Small intestine (tissue), 7 donors: ENCODE measurements at regions not wholly inside any gene's neighbourhood (a gene's known extent, or its start where the extent isn't known, plus 50 kb on each side); places are given as distances from the start of the nearest gene placed in this dataset.
"Not testable (repeated sequence)": the region's sequence is repeated elsewhere in the genome, so short reads cannot be mapped to it uniquely, and the experiment has no call there.

Experiments used
- DNase-seq, 2 donors: peaks; one replicate each; pipeline versions ENCODE4 v3.0.0 to v3.0.0-alpha.2; 2013
- FAIRE-seq: peaks from 2 replicates; lab custom pipeline; 2012; peaks lifted over from hg19 to GRCh38; lab: Jason Lieb, UNC
- H3K27ac ChIP-seq, 3 donors: one replicate each; pipeline ENCODE4 v1.5.1; 2013; ENCODE audit warnings: low read length in 2 of 3, mild to moderate bottlenecking in 2 of 3, control low read depth in 1 of 3, inconsistent platforms in 1 of 3, low read depth in 1 of 3, moderate library complexity in 1 of 3
- H3K27me3 ChIP-seq, 3 donors: one replicate each; pipeline ENCODE4 v1.6.1; 2013; ENCODE audit warnings: low read length in 3 of 3, inconsistent platforms in 1 of 3; ENCODE audit not compliant: control insufficient read depth in 3 of 3, insufficient read depth in 3 of 3
- H3K36me3 ChIP-seq, 3 donors: one replicate each; pipeline ENCODE4 v1.6.1; 2013; ENCODE audit warnings: low read length in 3 of 3, inconsistent platforms in 1 of 3, low read depth in 1 of 3, mild to moderate bottlenecking in 1 of 3, moderate library complexity in 1 of 3; ENCODE audit not compliant: control insufficient read depth in 3 of 3, insufficient read depth in 2 of 3
- H3K4me1 ChIP-seq, 3 donors: one replicate each; pipeline ENCODE4 v1.6.1; 2013; ENCODE audit warnings: low read length in 2 of 3, inconsistent platforms in 1 of 3, low read depth in 1 of 3, mild to moderate bottlenecking in 1 of 3, moderate library complexity in 1 of 3; ENCODE audit not compliant: control insufficient read depth in 3 of 3, insufficient read depth in 2 of 3
- H3K4me3 ChIP-seq, 3 donors: one replicate each; pipeline ENCODE4 v1.5.1; 2013; ENCODE audit warnings: low read length in 3 of 3, control low read depth in 1 of 3, inconsistent platforms in 1 of 3, low read depth in 1 of 3, mild to moderate bottlenecking in 1 of 3, moderate library complexity in 1 of 3
- H3K9me3 ChIP-seq, 2 donors: one replicate each; pipeline ENCODE4 v1.6.1; 2013; ENCODE audit warnings: low read depth in 1 of 2, low read length in 1 of 2; ENCODE audit not compliant: control insufficient read depth in 2 of 2, insufficient read depth in 1 of 2
- WGBS, 3 donors: extraction: QIAGEN DNeasy Blood & Tissue Kit; methylation state at CpG; one replicate each; pipeline ENCODE4 v1.1.7; 2013; 5-methylcytosine and 5-hydroxymethylcytosine counted together
- donor health status: healthy with polysubstance abuse.
- donor health status: control.
- donor health status: control.
- donor health status: Bipolar disorder and iron deficiency.
- donor health status: healthy.

GRCh38 chr2:64922482-64923384 lies 66.5 kb upstream of the SLC1A4 start:
- WGBS, 3 donors = 88 to 93% (median 92%) methylated on average over 14 of the region's 14 CpGs
- no peaks in the 10 kb centered on the region for H3K4me1 ChIP-seq
- no peak overlapping the region for H3K27ac ChIP-seq
- H3K9me3 ChIP-seq = peaks cover 0 to 9% of the 10 kb centered on the region in 2 donors
- no peaks in the 10 kb centered on the region for H3K36me3 ChIP-seq
- no peak overlapping the region for H3K4me3 ChIP-seq
- FAIRE-seq (no peak), DNase-seq (no peak)
- no peaks in the 10 kb centered on the region for H3K27me3 ChIP-seq

- Histone ChIP-seq H3K27me3 (no peaks in the 10 kb centered on the region), H3K4me3 (no peak overlapping the region), H3K9me3 (peaks cover 0 to 9% of the 10 kb centered on the region in 2 donors), H3K27ac (no peak overlapping the region), H3K4me1 (no peaks in the 10 kb centered on the region), H3K36me3 (no peaks in the 10 kb centered on the region)
- FAIRE-seq (no peak), DNase-seq (no peak)
- WGBS, 3 donors = 84 to 86% (median 86%) methylated on average over 2 of the region's 2 CpGs
Measured at GRCh38 chr2:64923385-64923710, 65.9 kb upstream of the SLC1A4 start.

DNA sequence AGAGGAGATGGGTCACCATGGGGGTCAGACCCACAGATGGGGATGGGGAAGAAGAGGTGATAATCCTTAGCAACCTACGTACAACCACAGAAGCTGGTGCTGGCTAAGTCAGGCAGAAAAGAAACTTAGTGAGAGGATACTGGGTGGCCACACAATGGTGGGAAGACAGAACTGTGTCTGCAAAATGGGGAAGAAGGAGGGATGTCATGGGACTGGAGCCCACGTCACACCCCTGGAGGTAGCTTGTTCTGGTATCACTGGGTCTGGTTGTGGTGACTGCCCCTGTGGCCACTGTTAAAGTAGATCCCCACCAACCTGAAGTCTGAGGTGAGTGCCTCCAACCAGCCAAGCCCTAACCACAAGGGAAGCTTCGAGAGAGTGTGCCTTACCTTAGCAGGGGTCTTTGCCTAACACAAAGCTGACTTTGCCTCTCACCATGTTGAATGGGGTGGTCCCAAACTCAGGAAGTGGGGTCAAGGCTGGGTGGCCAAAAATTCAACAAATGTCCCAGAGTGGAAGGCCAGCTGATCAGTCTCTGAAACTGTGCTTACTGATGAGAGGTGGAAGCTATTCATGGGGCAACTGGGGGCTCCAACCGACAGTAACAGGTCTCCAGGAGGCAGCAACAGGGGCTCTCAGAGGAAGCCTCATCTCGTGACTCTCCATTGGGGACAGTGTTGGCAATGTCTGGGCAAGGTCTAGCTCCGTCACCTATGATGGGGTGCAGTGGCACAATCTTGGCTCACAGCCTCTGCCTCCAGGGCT lies 64.8 kb upstream of the SLC1A4 start:
- no peak overlapping the region for H3K27ac ChIP-seq
- FAIRE-seq = no peak
- no peaks in the 10 kb centered on the region for H3K4me1 ChIP-seq

DNA sequence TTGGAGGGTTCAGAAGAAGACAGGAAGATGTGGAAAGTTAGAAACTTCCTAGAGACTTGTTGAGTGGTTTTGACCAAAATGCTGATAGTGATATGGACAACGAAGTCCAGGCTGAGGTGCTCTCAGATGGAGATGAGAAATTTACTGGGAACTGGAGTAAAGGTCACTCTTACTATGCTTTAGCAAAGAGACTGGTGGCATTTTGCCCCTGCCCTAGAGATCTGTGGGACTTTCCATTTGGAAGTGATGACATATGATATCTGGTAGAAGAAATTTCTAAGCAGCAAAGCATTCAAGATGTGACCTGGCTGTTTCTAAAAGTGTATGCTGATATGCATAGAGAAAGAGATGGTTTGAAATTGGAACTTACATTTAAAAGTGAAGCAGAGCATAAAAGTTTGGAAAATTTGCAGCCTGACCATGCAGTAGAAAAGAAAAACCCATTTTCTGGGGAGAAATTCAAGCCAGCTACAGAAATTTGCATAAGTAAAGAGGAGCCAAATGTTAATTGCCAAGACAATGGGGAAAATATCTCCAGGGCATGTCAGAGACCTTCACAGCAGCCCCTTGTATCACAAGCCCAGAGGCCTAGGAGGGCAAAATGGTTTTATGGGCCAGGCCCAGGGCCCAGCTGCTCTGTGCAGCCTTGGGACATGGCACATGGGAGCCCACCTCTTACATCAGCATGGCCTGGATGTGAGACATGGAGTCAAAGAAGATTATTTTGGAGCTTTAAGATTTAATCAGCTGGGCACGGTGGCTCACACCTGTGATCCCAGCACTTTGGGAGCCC lies 63.1 kb upstream of the SLC1A4 start:
- WGBS, 3 donors = 87 to 91% (median 90%) methylated on average over 2 of the region's 2 CpGs
- not testable (repeated sequence) for H3K27me3 ChIP-seq, H3K27ac ChIP-seq, H3K4me1 ChIP-seq, H3K36me3 ChIP-seq, DNase-seq, H3K4me3 ChIP-seq, H3K9me3 ChIP-seq, FAIRE-seq

More for the DNA sequence above, 64.8 kb upstream of the SLC1A4 start:
- H3K36me3 ChIP-seq = no peaks in the 10 kb centered on the region
- peaks cover 0 to 4% of the 10 kb centered on the region in 2 donors for H3K9me3 ChIP-seq
- H3K27me3 ChIP-seq = no peaks in the 10 kb centered on the region
- H3K4me3 ChIP-seq = no peak overlapping the region
- WGBS, 3 donors = 86 to 91% (median 88%) methylated on average over 5 to 6 of the region's 6 CpGs
- no peak for DNase-seq

DNA sequence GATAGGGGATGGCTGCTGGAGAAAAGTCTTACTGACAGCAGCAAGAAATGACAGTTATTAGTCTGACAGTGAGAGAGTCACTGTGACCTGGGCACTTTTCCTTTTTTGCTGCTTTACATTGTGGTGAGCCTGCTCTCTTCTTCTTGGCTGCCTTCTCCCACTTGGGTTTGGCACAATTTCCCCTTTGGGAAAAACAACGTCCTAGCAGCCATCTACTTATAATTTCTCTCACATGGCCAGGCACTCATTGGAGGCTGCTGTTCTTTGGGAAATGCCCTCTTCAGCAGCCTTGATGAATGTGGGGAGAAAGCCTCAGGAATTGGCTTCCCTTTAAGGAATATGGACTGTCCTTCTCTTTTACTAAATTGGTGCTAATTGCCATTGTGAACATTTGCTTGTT lies 60.4 kb upstream of the SLC1A4 start:
- 36 to 79% (median 59%) methylated on average over 1 of the region's 1 CpG for WGBS, 3 donors
- H3K27me3 ChIP-seq = peaks cover 0 to 11% (median 0%) of the 10 kb centered on the region in 3 donors
- no peak overlapping the region for H3K27ac ChIP-seq
- DNase-seq (no peak), FAIRE-seq (no peak)
- H3K9me3 ChIP-seq = peaks cover 0 to 4% of the 10 kb centered on the region in 2 donors
- H3K36me3 ChIP-seq = no peaks in the 10 kb centered on the region
- H3K4me1 ChIP-seq = no peaks in the 10 kb centered on the region
- H3K4me3 ChIP-seq = no peak overlapping the region

GRCh38 chr2:64929333-64929732 lies 59.9 kb upstream of the SLC1A4 start:
- 76 to 91% (median 91%) methylated on average over 1 of the region's 1 CpG for WGBS, 3 donors
- no peaks in the 10 kb centered on the region for H3K36me3 ChIP-seq
- FAIRE-seq = no peak
- H3K4me3 ChIP-seq = no peak overlapping the region
- H3K27me3 ChIP-seq = peaks cover 0 to 11% (median 0%) of the 10 kb centered on the region in 3 donors
- H3K9me3 ChIP-seq = peaks cover 0 to 4% of the 10 kb centered on the region in 2 donors
- DNase-seq = no peak
- no peak overlapping the region for H3K27ac ChIP-seq
- H3K4me1 ChIP-seq = no peaks in the 10 kb centered on the region

- Histone ChIP-seq H3K9me3 (peaks cover 0 to 4% of the 10 kb centered on the region in 2 donors), H3K36me3 (no peaks in the 10 kb centered on the region), H3K27me3 (peaks cover 0 to 11% (median 0%) of the 10 kb centered on the region in 3 donors), H3K4me3 (no peak overlapping the region), H3K4me1 (no peaks in the 10 kb centered on the region), H3K27ac (no peak overlapping the region)
- 85 to 100% (median 89%) methylated on average over 1 of the region's 1 CpG for WGBS, 3 donors
- no peak for DNase-seq
- FAIRE-seq = no peak
Measured at GRCh38 chr2:64930258-64930671, 58.9 kb upstream of the SLC1A4 start.
